ENCODE measurements at regions not wholly inside any gene's neighbourhood (a gene's known extent, or its start where the extent isn't known, plus 50 kb on each side); places are given as distances from the start of the nearest gene placed in this dataset.

DNA sequence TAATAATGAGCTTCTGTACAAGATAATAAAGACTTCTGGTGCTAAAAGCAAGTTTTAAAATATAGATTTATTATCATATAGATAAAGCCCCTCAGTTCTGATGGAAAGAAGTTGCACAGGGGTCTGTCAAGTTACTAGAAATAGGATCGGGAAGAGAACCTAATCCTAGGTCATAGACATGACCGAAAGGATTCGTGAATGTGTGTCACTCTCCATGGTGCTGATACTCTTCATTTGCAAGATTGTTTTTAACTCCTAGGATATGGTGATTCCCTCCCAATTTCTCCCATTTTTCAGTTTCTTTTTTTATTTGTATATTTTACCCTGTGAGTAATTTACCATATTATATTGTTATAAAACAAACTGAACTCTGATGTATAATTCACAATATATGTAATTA, 58.9 kb upstream of the CTNNA2 start:
- intact Hi-C loops (cut with DNase I): no loop called here
- H3K36me3 ChIP-seq: no peaks in the 10 kb centered on the region
- H3K9me3 ChIP-seq: no peaks in the 10 kb centered on the region
- H3K27ac ChIP-seq: no peak overlapping the region
- TF ChIP-seq, protein P1, sequence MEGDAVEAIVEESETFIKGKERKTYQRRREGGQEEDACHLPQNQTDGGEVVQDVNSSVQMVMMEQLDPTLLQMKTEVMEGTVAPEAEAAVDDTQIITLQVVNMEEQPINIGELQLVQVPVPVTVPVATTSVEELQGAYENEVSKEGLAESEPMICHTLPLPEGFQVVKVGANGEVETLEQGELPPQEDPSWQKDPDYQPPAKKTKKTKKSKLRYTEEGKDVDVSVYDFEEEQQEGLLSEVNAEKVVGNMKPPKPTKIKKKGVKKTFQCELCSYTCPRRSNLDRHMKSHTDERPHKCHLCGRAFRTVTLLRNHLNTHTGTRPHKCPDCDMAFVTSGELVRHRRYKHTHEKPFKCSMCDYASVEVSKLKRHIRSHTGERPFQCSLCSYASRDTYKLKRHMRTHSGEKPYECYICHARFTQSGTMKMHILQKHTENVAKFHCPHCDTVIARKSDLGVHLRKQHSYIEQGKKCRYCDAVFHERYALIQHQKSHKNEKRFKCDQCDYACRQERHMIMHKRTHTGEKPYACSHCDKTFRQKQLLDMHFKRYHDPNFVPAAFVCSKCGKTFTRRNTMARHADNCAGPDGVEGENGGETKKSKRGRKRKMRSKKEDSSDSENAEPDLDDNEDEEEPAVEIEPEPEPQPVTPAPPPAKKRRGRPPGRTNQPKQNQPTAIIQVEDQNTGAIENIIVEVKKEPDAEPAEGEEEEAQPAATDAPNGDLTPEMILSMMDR (IDR thresholded peaks at IDR 0.05): no peak
- no peak overlapping the region for H3K4me3 ChIP-seq
- ATAC-seq: no peak
- no peaks in the 10 kb centered on the region for H3K4me1 ChIP-seq
- no peak for DNase-seq
- H3K27me3 ChIP-seq: no peaks in the 10 kb centered on the region

DNA sequence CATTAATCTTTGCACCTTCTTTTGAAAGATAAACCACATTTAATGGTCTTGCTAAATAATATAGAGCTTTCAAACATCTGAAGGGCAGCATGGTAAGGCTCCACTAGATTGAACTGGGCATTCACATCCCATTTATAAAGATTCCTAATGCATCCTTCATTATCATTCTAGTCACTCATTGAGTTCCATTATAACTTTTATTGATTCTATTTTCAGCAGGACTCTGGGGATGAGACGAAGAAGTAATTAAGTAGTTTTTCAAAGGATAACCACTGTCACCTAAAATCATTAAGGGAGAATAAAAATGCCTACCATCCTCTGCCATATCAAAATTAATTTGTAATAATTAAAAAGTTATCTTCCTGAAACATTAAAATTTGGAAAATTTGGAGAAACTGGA, 60.2 kb upstream of the CTNNA2 start:
- Histone ChIP-seq H3K27ac (no peak overlapping the region), H3K4me1 (no peaks in the 10 kb centered on the region), H3K9me3 (no peaks in the 10 kb centered on the region), H3K4me3 (no peak overlapping the region), H3K27me3 (no peaks in the 10 kb centered on the region), H3K36me3 (no peaks in the 10 kb centered on the region)
- ATAC-seq (no peak), DNase-seq (no peak)
- intact Hi-C loops (cut with DNase I): no loop called here
- TF ChIP-seq, protein P1 (IDR thresholded peaks at IDR 0.05): no peak

DNA sequence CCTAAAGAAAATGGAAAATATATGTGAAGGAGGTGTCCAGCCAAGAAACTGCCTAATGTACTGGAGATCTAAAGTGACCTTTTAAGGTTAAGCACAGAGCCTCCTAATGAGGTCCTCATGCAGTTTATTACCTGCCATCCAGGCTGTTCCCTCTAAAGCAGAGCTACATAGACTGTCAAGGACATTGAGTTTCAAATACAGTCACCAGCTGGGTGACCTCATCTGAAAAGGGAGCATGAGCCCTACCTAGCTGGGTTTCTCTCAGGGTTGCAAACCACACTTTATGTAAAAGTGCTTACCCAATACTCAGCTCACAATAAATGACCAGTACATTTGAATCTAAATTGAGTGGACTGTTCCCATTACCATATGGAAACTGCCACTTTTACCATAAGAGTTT, 65.4 kb upstream of the CTNNA2 start:
- Histone ChIP-seq H3K4me1 (no peaks in the 10 kb centered on the region), H3K27ac (no peak overlapping the region), H3K9me3 (no peaks in the 10 kb centered on the region), H3K27me3 (no peaks in the 10 kb centered on the region), H3K4me3 (no peak overlapping the region), H3K36me3 (no peaks in the 10 kb centered on the region)
- ATAC-seq: no peak
- no peak for DNase-seq
- intact Hi-C loops (cut with DNase I): no loop called here
- TF ChIP-seq, protein P1 (IDR thresholded peaks at IDR 0.05): no peak

DNA sequence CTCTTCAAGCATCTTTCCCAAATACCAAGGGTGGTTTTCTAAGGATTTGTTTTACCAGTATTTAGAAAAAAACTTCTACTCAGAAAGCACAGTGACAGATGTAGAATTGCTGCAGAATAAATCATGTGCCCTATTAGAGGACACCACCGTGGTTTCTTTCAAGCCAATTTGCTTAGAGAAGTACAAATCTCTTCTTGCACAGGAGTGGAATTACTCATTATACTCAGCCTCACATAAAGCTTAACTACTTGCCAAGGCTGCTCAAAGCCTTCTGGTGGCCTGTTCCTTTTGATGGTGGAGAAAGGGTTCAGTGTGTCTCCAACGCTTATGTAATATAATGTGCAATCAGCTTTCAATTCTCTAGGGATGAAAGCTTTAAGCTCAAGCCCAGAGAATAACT, 66.5 kb upstream of the CTNNA2 start:
- TF ChIP-seq, protein P1 (IDR thresholded peaks at IDR 0.05): no peak
- no peak overlapping the region for H3K27ac ChIP-seq
- ATAC-seq: no peak
- no peaks in the 10 kb centered on the region for H3K27me3 ChIP-seq
- DNase-seq: no peak
- H3K4me3 ChIP-seq: no peak overlapping the region
- H3K4me1 ChIP-seq: no peaks in the 10 kb centered on the region
- H3K9me3 ChIP-seq: no peaks in the 10 kb centered on the region
- H3K36me3 ChIP-seq: no peaks in the 10 kb centered on the region
- intact Hi-C loops (cut with DNase I): no loop called here

DNA sequence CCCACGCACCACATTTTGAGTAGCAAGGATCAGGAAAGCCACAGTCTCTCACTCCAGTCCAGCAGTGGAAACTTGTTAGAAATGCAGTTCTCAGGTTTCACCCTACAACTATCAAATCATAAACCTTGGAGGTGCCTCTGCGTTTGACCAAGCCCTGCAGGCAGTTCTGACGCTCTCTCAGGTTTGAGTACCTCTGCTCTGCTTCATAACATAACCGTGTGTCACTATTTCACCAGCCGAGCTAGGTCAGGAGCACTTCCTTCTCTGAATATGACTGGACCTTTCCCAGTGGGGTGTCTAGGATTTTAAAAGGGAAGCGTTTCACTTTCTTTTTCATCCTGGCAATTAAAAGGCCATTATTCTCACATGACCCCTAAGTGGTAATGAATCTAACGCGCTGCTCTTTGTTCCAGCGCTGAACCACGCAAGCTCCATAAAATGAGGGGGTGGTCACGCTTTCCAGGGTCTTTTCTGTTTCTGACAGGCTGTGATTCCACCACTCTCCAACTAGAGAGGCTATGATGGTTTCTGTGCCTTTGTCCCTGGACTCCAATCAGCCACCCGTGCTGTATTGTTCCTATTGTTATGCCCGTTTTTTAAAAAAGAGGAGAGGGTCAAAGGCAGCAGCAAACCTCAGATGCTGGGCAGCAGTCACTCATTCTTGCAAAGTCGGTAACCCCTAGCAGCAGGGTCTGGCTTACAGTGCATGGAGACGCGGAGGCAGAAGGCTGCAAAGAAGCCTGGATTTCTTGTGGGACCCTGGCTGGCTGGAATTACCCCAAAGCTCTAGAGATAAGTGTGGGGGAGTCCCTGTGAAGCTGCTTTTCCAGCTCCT, 75.2 kb upstream of the CTNNA2 start:
- no peaks in the 10 kb centered on the region for H3K36me3 ChIP-seq
- H3K9me3 ChIP-seq: no peaks in the 10 kb centered on the region
- no peak for DNase-seq

More for the DNA sequence above, 75.2 kb upstream of the CTNNA2 start:
- ATAC-seq: no peak
- Histone ChIP-seq H3K27ac (no peak overlapping the region), H3K4me3 (no peak overlapping the region), H3K27me3 (no peaks in the 10 kb centered on the region), H3K4me1 (no peaks in the 10 kb centered on the region)
- TF ChIP-seq, protein P1 (IDR thresholded peaks at IDR 0.05): no peak
- intact Hi-C loops (cut with DNase I): no loop called here
